HepG2 (cell line): ENCODE measurements at regions not wholly inside any gene's neighbourhood (a gene's known extent, or its start where the extent isn't known, plus 50 kb on each side); places are given as distances from the start of the nearest gene placed in this dataset.

Experiments used
- ATAC-seq: fragments of 200-7000 bp; cut with Tn5 transposase; 3 replicates; pipeline ENCODE4 v1.9.1; 2020; ENCODE audit warnings: mild to moderate bottlenecking, moderate library complexity
- BruUV-seq: library from RNA; stranded (reverse); fragments of 400-500 nt; replicated peaks from 2 replicates; lab custom pipeline; 2021; lab: Mats Ljungman, UMichigan
- CTCF ChIA-PET: fragments of 300-600 bp; formaldehyde crosslinking; extraction: SDS; loops from one replicate; lab custom pipeline; 2021; ENCODE audit warnings: low total read pairs, inconsistent platforms, low intra/inter-chr PET ratio; lab: Yijun Ruan, JAX
- POLR2A ChIA-PET: fragments of 350-600 bp; sonication (Branson Sonifier 250); formaldehyde crosslinking; loops from one replicate; lab custom pipeline; 2020; ENCODE audit warnings: antibody characterized with exemption, inconsistent platforms; lab: Yijun Ruan, JAX
- DNase-seq: peaks from one replicate; pipeline ENCODE4 v3.0.0-alpha.2; 2015; ENCODE audit warnings: low spot score
- FAIRE-seq: peaks from 3 replicates; lab custom pipeline; 2011; peaks lifted over from hg19 to GRCh38; lab: Jason Lieb, UNC
- H2AFZ ChIP-seq: one replicate; pipeline ENCODE4 v1.6.1; 2011; ENCODE audit warnings: low read length, inconsistent platforms
- H3K27ac ChIP-seq: fragments of 300-600 bp; 3 replicates; pipeline ENCODE4 v1.8.0; 2011; ENCODE audit warnings: mixed run types, mild to moderate bottlenecking, mixed read lengths, low read length, inconsistent platforms; ENCODE audit not compliant: insufficient read depth; ENCODE audit errors: extremely low read length
- H3K27me3 ChIP-seq, 2 experiments: fragments of 200-600 bp in 1 of 2; 2 replicates in 1 of 2; 3 replicates in 1 of 2; pipeline versions ENCODE4 v1.6.0 to v1.8.0; 2011; ENCODE audit warnings: low read length in 2 of 2, mild to moderate bottlenecking in 2 of 2, moderate library complexity in 2 of 2, inconsistent platforms in 1 of 2; ENCODE audit not compliant: insufficient read depth in 2 of 2, control insufficient read depth in 1 of 2
- H3K36me3 ChIP-seq, 2 experiments: fragments of 200-600 bp in 1 of 2; replicated peaks in 1 of 2; 2 replicates in 1 of 2; 3 replicates in 1 of 2; pipeline versions ENCODE4 v1.5.1 to v1.8.0; 2011; ENCODE audit warnings: low read length in 2 of 2, inconsistent platforms in 1 of 2; ENCODE audit not compliant: insufficient read depth in 2 of 2, control insufficient read depth in 1 of 2
- H3K4me1 ChIP-seq: 2 replicates; pipeline ENCODE4 v1.5.1; 2012; ENCODE audit warnings: low read length, inconsistent platforms; ENCODE audit not compliant: insufficient read depth
- H3K4me2 ChIP-seq: 2 replicates; pipeline ENCODE4 v1.6.0; 2011; ENCODE audit warnings: low read depth, low read length, inconsistent platforms
- H3K4me3 ChIP-seq, 3 experiments: fragments of 200-600 bp in 1 of 3; sonication (generic), shearing (Covaris generic) in 1 of 3; replicated peaks in 1 of 3; 2 replicates each; pipeline ENCODE4 v1.5.1; 2011 to 2016; ENCODE audit warnings: low read length in 3 of 3, inconsistent platforms in 2 of 3, low read depth in 2 of 3, mild to moderate bottlenecking in 2 of 3, control low read depth in 1 of 3, mixed read lengths in 1 of 3; ENCODE audit not compliant: insufficient read depth in 1 of 3
- H3K79me2 ChIP-seq: one replicate; pipeline ENCODE4 v1.6.1; 2011; ENCODE audit warnings: low read length, inconsistent platforms; ENCODE audit not compliant: insufficient read depth
- H3K9ac ChIP-seq: 2 replicates; pipeline ENCODE4 v1.6.0; 2011; ENCODE audit warnings: mild to moderate bottlenecking, low read depth, low read length, inconsistent platforms; ENCODE audit not compliant: insufficient read depth
- H3K9me3 ChIP-seq: 2 replicates; pipeline ENCODE4 v1.5.1; 2012; ENCODE audit warnings: mild to moderate bottlenecking, low read length
- H4K20me1 ChIP-seq: 2 replicates; pipeline ENCODE4 v1.6.0; 2011; ENCODE audit warnings: inconsistent platforms, mild to moderate bottlenecking, low read length, moderate library complexity; ENCODE audit not compliant: insufficient read depth
- PLRG1 ChIP-seq: fragments of 450-650 bp; conservative IDR thresholded peaks from 2 replicates; pipeline ENCODE4 v1.6.1; 2016
- SP5 ChIP-seq: IDR thresholded peaks from 2 replicates; pipeline ENCODE4 v1.6.1; 2016; ENCODE audit warnings: low read depth, borderline replicate concordance
- ZNF383 ChIP-seq: sonication (generic); formaldehyde crosslinking; IDR thresholded peaks from 2 replicates; pipeline ENCODE4 v1.4.0; 2020; ENCODE audit warnings: missing genetic modification reagents, mild to moderate bottlenecking, borderline replicate concordance
- WGBS: methylation state at CpG from one replicate; pipeline ENCODE4 v1.1.6; 2017; ENCODE audit warnings: low lambda C conversion rate; 5-methylcytosine and 5-hydroxymethylcytosine counted together
- in situ Hi-C: cut with HindIII; loops from 2 replicates; pipeline ENCODE4 v1.10.0; 2017; ENCODE audit warnings: low pct_unique_long_range_greater_than_20kb; ENCODE audit not compliant: extremely low pct_ligation_motif_present
- intact Hi-C: fragments of 100-400 bp; cut with micrococcal nuclease; formaldehyde crosslinking; loops from one replicate; pipeline ENCODE4 v1.10.0; 2022; ENCODE audit not compliant: unreplicated experiment
- TF ChIP-seq, protein P1 (sequence below): sonication (generic); formaldehyde crosslinking; IDR thresholded peaks from 2 replicates; pipeline ENCODE4 v1.9.0; 2021; ENCODE audit warnings: mild to moderate bottlenecking, missing genetic modification reagents
- TF ChIP-seq, protein P2 (sequence below): sonication (generic); formaldehyde crosslinking; IDR thresholded peaks from 2 replicates; pipeline ENCODE4 v1.5.1; 2020; ENCODE audit warnings: missing genetic modification reagents, mild to moderate bottlenecking, borderline replicate concordance
- TF ChIP-seq, protein P3 (sequence below): sonication (generic); IDR thresholded peaks from 2 replicates; pipeline ENCODE4 v1.6.1; 2016; ENCODE audit warnings: low read depth, borderline replicate concordance
- TF ChIP-seq, protein P4 (sequence below): sonication (generic); formaldehyde crosslinking; IDR thresholded peaks from 2 replicates; pipeline ENCODE4 v1.5.0; 2020; ENCODE audit warnings: missing genetic modification reagents
- TF ChIP-seq, protein P5 (sequence below): sonication (generic); formaldehyde crosslinking; IDR thresholded peaks from 2 replicates; pipeline ENCODE4; 2020; ENCODE audit warnings: missing genetic modification reagents, mild to moderate bottlenecking, borderline replicate concordance
- TF ChIP-seq, protein P6 (sequence below): sonication (generic); formaldehyde crosslinking; IDR thresholded peaks from 2 replicates; pipeline ENCODE4 v1.5.1; 2020; ENCODE audit warnings: missing genetic modification reagents, mild to moderate bottlenecking, borderline replicate concordance

DNA sequence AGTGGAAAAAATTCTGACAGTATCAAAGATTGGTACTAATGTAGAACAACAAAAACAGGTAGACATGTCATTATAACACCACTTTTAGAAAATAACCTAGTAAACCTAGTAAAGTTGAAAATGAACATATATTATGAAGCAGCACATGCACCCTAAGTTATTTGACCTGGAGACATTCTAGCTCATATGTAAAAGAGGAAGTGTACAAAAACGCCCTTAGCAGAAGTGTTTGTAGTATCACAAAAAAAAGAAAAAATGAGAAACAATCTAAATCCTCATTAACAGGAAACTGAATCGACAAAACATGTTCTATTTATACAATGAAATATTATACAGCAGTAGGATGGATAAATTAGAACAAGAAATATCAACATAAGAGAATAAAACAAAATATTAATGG lies 318.9 kb upstream of the PPP1R2C start:
- POLR2A ChIA-PET, result no interaction called here
- no peaks in the 10 kb centered on the region for H3K79me2 ChIP-seq
- CTCF ChIA-PET, result no interaction called here
- no peak overlapping the region for H3K9ac ChIP-seq
- no peak overlapping the region for H3K4me2 ChIP-seq
- H3K4me3 ChIP-seq, result no peak overlapping the region
- H3K27ac ChIP-seq, result no peak overlapping the region
- intact Hi-C loops (no loop called here), in situ Hi-C loops (no loop called here)
- BruUV-seq, result no TSS peak
- H3K9me3 ChIP-seq, result no peaks in the 10 kb centered on the region
- no peak for DNase-seq
- FAIRE-seq, result peak; percentile 15
- 0% methylated on average over 2 of the region's 2 CpGs for WGBS
- no peaks in the 10 kb centered on the region for H3K4me1 ChIP-seq
- no peaks in the 10 kb centered on the region for H3K27me3 ChIP-seq
- no peaks in the 10 kb centered on the region for H3K36me3 ChIP-seq
- ATAC-seq, result no peak
- no peaks in the 10 kb centered on the region for H4K20me1 ChIP-seq
- no peak overlapping the region for H2AFZ ChIP-seq
- TF ChIP-seq, protein P1, sequence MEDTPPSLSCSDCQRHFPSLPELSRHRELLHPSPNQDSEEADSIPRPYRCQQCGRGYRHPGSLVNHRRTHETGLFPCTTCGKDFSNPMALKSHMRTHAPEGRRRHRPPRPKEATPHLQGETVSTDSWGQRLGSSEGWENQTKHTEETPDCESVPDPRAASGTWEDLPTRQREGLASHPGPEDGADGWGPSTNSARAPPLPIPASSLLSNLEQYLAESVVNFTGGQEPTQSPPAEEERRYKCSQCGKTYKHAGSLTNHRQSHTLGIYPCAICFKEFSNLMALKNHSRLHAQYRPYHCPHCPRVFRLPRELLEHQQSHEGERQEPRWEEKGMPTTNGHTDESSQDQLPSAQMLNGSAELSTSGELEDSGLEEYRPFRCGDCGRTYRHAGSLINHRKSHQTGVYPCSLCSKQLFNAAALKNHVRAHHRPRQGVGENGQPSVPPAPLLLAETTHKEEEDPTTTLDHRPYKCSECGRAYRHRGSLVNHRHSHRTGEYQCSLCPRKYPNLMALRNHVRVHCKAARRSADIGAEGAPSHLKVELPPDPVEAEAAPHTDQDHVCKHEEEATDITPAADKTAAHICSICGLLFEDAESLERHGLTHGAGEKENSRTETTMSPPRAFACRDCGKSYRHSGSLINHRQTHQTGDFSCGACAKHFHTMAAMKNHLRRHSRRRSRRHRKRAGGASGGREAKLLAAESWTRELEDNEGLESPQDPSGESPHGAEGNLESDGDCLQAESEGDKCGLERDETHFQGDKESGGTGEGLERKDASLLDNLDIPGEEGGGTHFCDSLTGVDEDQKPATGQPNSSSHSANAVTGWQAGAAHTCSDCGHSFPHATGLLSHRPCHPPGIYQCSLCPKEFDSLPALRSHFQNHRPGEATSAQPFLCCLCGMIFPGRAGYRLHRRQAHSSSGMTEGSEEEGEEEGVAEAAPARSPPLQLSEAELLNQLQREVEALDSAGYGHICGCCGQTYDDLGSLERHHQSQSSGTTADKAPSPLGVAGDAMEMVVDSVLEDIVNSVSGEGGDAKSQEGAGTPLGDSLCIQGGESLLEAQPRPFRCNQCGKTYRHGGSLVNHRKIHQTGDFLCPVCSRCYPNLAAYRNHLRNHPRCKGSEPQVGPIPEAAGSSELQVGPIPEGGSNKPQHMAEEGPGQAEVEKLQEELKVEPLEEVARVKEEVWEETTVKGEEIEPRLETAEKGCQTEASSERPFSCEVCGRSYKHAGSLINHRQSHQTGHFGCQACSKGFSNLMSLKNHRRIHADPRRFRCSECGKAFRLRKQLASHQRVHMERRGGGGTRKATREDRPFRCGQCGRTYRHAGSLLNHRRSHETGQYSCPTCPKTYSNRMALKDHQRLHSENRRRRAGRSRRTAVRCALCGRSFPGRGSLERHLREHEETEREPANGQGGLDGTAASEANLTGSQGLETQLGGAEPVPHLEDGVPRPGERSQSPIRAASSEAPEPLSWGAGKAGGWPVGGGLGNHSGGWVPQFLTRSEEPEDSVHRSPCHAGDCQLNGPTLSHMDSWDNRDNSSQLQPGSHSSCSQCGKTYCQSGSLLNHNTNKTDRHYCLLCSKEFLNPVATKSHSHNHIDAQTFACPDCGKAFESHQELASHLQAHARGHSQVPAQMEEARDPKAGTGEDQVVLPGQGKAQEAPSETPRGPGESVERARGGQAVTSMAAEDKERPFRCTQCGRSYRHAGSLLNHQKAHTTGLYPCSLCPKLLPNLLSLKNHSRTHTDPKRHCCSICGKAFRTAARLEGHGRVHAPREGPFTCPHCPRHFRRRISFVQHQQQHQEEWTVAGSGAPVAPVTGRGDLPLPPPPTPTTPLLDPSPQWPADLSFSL, result no peak
- TF ChIP-seq, protein P2, sequence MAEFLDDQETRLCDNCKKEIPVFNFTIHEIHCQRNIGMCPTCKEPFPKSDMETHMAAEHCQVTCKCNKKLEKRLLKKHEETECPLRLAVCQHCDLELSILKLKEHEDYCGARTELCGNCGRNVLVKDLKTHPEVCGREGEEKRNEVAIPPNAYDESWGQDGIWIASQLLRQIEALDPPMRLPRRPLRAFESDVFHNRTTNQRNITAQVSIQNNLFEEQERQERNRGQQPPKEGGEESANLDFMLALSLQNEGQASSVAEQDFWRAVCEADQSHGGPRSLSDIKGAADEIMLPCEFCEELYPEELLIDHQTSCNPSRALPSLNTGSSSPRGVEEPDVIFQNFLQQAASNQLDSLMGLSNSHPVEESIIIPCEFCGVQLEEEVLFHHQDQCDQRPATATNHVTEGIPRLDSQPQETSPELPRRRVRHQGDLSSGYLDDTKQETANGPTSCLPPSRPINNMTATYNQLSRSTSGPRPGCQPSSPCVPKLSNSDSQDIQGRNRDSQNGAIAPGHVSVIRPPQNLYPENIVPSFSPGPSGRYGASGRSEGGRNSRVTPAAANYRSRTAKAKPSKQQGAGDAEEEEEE (CRISPR knock-in tag), result no peak
- TF ChIP-seq, protein P3, sequence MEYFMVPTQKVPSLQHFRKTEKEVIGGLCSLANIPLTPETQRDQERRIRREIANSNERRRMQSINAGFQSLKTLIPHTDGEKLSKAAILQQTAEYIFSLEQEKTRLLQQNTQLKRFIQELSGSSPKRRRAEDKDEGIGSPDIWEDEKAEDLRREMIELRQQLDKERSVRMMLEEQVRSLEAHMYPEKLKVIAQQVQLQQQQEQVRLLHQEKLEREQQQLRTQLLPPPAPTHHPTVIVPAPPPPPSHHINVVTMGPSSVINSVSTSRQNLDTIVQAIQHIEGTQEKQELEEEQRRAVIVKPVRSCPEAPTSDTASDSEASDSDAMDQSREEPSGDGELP, result no peak
- TF ChIP-seq ZNF383 (CRISPR knock-in tag) (no peak), SP5 (CRISPR knock-in tag) (no peak), PLRG1 (no peak)
- TF ChIP-seq, protein P4, sequence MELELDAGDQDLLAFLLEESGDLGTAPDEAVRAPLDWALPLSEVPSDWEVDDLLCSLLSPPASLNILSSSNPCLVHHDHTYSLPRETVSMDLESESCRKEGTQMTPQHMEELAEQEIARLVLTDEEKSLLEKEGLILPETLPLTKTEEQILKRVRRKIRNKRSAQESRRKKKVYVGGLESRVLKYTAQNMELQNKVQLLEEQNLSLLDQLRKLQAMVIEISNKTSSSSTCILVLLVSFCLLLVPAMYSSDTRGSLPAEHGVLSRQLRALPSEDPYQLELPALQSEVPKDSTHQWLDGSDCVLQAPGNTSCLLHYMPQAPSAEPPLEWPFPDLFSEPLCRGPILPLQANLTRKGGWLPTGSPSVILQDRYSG (CRISPR knock-in tag), result no peak
- TF ChIP-seq, protein P5, sequence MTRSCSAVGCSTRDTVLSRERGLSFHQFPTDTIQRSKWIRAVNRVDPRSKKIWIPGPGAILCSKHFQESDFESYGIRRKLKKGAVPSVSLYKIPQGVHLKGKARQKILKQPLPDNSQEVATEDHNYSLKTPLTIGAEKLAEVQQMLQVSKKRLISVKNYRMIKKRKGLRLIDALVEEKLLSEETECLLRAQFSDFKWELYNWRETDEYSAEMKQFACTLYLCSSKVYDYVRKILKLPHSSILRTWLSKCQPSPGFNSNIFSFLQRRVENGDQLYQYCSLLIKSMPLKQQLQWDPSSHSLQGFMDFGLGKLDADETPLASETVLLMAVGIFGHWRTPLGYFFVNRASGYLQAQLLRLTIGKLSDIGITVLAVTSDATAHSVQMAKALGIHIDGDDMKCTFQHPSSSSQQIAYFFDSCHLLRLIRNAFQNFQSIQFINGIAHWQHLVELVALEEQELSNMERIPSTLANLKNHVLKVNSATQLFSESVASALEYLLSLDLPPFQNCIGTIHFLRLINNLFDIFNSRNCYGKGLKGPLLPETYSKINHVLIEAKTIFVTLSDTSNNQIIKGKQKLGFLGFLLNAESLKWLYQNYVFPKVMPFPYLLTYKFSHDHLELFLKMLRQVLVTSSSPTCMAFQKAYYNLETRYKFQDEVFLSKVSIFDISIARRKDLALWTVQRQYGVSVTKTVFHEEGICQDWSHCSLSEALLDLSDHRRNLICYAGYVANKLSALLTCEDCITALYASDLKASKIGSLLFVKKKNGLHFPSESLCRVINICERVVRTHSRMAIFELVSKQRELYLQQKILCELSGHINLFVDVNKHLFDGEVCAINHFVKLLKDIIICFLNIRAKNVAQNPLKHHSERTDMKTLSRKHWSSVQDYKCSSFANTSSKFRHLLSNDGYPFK (CRISPR knock-in tag), result no peak
- TF ChIP-seq, protein P6, sequence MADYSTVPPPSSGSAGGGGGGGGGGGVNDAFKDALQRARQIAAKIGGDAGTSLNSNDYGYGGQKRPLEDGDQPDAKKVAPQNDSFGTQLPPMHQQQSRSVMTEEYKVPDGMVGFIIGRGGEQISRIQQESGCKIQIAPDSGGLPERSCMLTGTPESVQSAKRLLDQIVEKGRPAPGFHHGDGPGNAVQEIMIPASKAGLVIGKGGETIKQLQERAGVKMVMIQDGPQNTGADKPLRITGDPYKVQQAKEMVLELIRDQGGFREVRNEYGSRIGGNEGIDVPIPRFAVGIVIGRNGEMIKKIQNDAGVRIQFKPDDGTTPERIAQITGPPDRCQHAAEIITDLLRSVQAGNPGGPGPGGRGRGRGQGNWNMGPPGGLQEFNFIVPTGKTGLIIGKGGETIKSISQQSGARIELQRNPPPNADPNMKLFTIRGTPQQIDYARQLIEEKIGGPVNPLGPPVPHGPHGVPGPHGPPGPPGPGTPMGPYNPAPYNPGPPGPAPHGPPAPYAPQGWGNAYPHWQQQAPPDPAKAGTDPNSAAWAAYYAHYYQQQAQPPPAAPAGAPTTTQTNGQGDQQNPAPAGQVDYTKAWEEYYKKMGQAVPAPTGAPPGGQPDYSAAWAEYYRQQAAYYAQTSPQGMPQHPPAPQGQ (CRISPR knock-in tag), result no peak
